Endodermal cell (in vitro differentiated cells): ENCODE measurements at regions not wholly inside any gene's neighbourhood (a gene's known extent, or its start where the extent isn't known, plus 50 kb on each side); places are given as distances from the start of the nearest gene placed in this dataset.

Experiments used
- DNase-seq: peaks from one replicate; pipeline ENCODE4 v3.0.0-alpha.2; 2017
- H3K27ac ChIP-seq: 2 replicates; pipeline ENCODE4 v1.5.1; 2013; ENCODE audit warnings: mild to moderate bottlenecking, low read depth, low read length, moderate library complexity
- H3K27me3 ChIP-seq: 2 replicates; pipeline ENCODE4 v1.6.1; 2013; ENCODE audit warnings: mild to moderate bottlenecking, low read length, moderate library complexity; ENCODE audit not compliant: insufficient read depth, control insufficient read depth, poor library complexity, severe bottlenecking
- H3K36me3 ChIP-seq: 2 replicates; pipeline ENCODE4 v1.7.0; 2013; ENCODE audit warnings: mild to moderate bottlenecking, low read length, moderate library complexity; ENCODE audit not compliant: control insufficient read depth, insufficient read depth
- H3K4me1 ChIP-seq: one replicate; pipeline ENCODE4 v1.7.0; 2013; ENCODE audit warnings: low read length; ENCODE audit not compliant: control insufficient read depth, insufficient read depth
- H3K4me3 ChIP-seq: 2 replicates; pipeline ENCODE4 v1.5.1; 2013; ENCODE audit warnings: mild to moderate bottlenecking, low read length, moderate library complexity
- H3K9ac ChIP-seq: 2 replicates; pipeline ENCODE4 v1.6.1; 2013; ENCODE audit warnings: mild to moderate bottlenecking, low read length, moderate library complexity; ENCODE audit not compliant: poor library complexity, severe bottlenecking; ENCODE audit errors: extremely low read depth
- H3K9me3 ChIP-seq: 2 replicates; pipeline ENCODE4 v1.6.1; 2013; ENCODE audit warnings: mild to moderate bottlenecking, low read length, moderate library complexity; ENCODE audit not compliant: control insufficient read depth
- H3K27ac Mint-ChIP-seq: 2 replicates; pipeline ENCODE4 v1.8.0; 2020; ENCODE audit warnings: mixed read lengths
- H3K27me3 Mint-ChIP-seq: 2 replicates; pipeline ENCODE4 v1.8.0; 2021; ENCODE audit warnings: mild to moderate bottlenecking, mixed read lengths; ENCODE audit not compliant: insufficient read depth
- H3K36me3 Mint-ChIP-seq: 2 replicates; pipeline ENCODE4 v1.8.0; 2020; ENCODE audit warnings: low read depth, mixed read lengths
- H3K4me1 Mint-ChIP-seq: 2 replicates; pipeline ENCODE4 v1.8.0; 2020; ENCODE audit warnings: mixed read lengths
- H3K4me3 Mint-ChIP-seq: 2 replicates; pipeline ENCODE4 v1.8.0; 2020; ENCODE audit warnings: mild to moderate bottlenecking, moderate library complexity, mixed read lengths
- H3K9me3 Mint-ChIP-seq: 2 replicates; pipeline ENCODE4 v1.8.0; 2020; ENCODE audit warnings: mild to moderate bottlenecking, mixed read lengths
- CTCF ChIP-seq: fragments of 200-600 bp; sonication (generic); conservative IDR thresholded peaks from 2 replicates; pipeline ENCODE4 v1.5.0; 2021; ENCODE audit warnings: antibody characterized with exemption, mild to moderate bottlenecking
- WGBS, 2 experiments: methylation state at CpG; one replicate each; pipeline versions ENCODE4 v1.1.5 to v1.1.7; 2013; ENCODE audit warnings: missing lambda C conversion rate in 2 of 2, mixed read lengths in 1 of 2; ENCODE audit not compliant: insufficient coverage in 1 of 2, insufficient read length in 1 of 2; 5-methylcytosine and 5-hydroxymethylcytosine counted together

- Mint-ChIP-seq H3K36me3 (no peaks in the 10 kb centered on the region), H3K9me3 (peaks cover 2% of the 10 kb centered on the region), H3K27ac (no peak overlapping the region), H3K4me1 (no peaks in the 10 kb centered on the region), H3K27me3 (no peaks in the 10 kb centered on the region), H3K4me3 (no peak overlapping the region)
- WGBS, 2 experiments: 83 to 93% methylated on average over 2 to 3 of the region's 3 CpGs
- Histone ChIP-seq H3K27ac (no peak overlapping the region), H3K9me3 (no peaks in the 10 kb centered on the region), H3K9ac (no peak overlapping the region), H3K4me3 (no peak overlapping the region), H3K36me3 (no peaks in the 10 kb centered on the region), H3K27me3 (no peaks in the 10 kb centered on the region), H3K4me1 (no peaks in the 10 kb centered on the region)
- TF ChIP-seq CTCF: no peak
- no peak for DNase-seq
These were observed 145.4 kb upstream of the HAND2 start for GRCh38 chr4:173675446-173675845.

GRCh38 chr4:173669460-173670179 lies 139.6 kb upstream of the HAND2 start:
- Histone ChIP-seq H3K4me1 (no peaks in the 10 kb centered on the region), H3K9me3 (no peaks in the 10 kb centered on the region), H3K27ac (no peak overlapping the region), H3K4me3 (no peak overlapping the region), H3K36me3 (no peaks in the 10 kb centered on the region), H3K27me3 (no peaks in the 10 kb centered on the region), H3K9ac (no peak overlapping the region)
- H3K27me3 Mint-ChIP-seq: no peaks in the 10 kb centered on the region
- H3K27ac Mint-ChIP-seq: no peak overlapping the region
- no peak for DNase-seq
- TF ChIP-seq CTCF: no peak
- no peaks in the 10 kb centered on the region for H3K4me1 Mint-ChIP-seq
- 89 to 92% methylated on average over 2 to 4 of the region's 4 CpGs for WGBS, 2 experiments
- H3K4me3 Mint-ChIP-seq: no peak overlapping the region
- H3K9me3 Mint-ChIP-seq: peaks cover 2% of the 10 kb centered on the region
- no peaks in the 10 kb centered on the region for H3K36me3 Mint-ChIP-seq

GRCh38 chr4:173661001-173661400 lies 131.0 kb upstream of the HAND2 start:
- Mint-ChIP-seq H3K36me3 (peaks cover 3% of the 10 kb centered on the region), H3K27me3 (peaks cover 1% of the 10 kb centered on the region), H3K9me3 (peaks cover 24% of the 10 kb centered on the region), H3K4me3 (no peak overlapping the region), H3K4me1 (no peaks in the 10 kb centered on the region), H3K27ac (no peak overlapping the region)
- Histone ChIP-seq H3K36me3 (no peaks in the 10 kb centered on the region), H3K27ac (no peak overlapping the region), H3K9me3 (peaks cover 13% of the 10 kb centered on the region), H3K27me3 (no peaks in the 10 kb centered on the region), H3K4me1 (no peaks in the 10 kb centered on the region), H3K4me3 (no peak overlapping the region), H3K9ac (no peak overlapping the region)
- no peak for TF ChIP-seq CTCF
- DNase-seq: no peak
